A549 (cell line): ENCODE measurements at regions not wholly inside any gene's neighbourhood (a gene's known extent, or its start where the extent isn't known, plus 50 kb on each side); places are given as distances from the start of the nearest gene placed in this dataset.

ENCODE experiments used
- ATAC-seq, 2 experiments: fragments of 200-7000 bp in 1 of 2; fragments of >200 bp in 1 of 2; cut with Nextera tagmentation in 1 of 2; cut with Tn5 transposase in 1 of 2; 3 replicates each; pipeline versions ENCODE4 v1.8.0 to v1.9.1; 2018 to 2020; ENCODE audit warnings: mild to moderate bottlenecking in 1 of 2, moderate library complexity in 1 of 2
- CTCF ChIA-PET: fragments of 300-600 bp; sonication (Branson Sonifier 250); formaldehyde crosslinking; extraction: SDS; loops from one replicate; lab custom pipeline; 2021; ENCODE audit warnings: antibody characterized with exemption, inconsistent platforms; lab: Yijun Ruan, JAX
- POLR2A ChIA-PET: fragments of 350-600 bp; formaldehyde crosslinking; extraction: SDS; loops from one replicate; lab custom pipeline; 2021; ENCODE audit warnings: antibody characterized with exemption, inconsistent platforms; lab: Yijun Ruan, JAX
- DNase-seq, 2 experiments: peaks; one replicate each; pipeline versions ENCODE4 v3.0.0 to v3.0.0-alpha.2; 2011 to 2016; ENCODE audit warnings: low read depth in 1 of 2, low spot score in 1 of 2
- FAIRE-seq: peaks from 2 replicates; lab custom pipeline; 2011; peaks lifted over from hg19 to GRCh38; lab: Jason Lieb, UNC
- H3K27ac ChIP-seq, 2 experiments: fragments of >200 bp; sonication (Bioruptor Twin); formaldehyde crosslinking; 3 replicates each; pipeline ENCODE4 v1.5.1; 2016 to 2017
- H3K4me1 ChIP-seq: fragments of >200 bp; sonication (Bioruptor Twin); formaldehyde crosslinking; 3 replicates; pipeline ENCODE4 v1.6.1; 2016
- H3K4me2 ChIP-seq: fragments of >200 bp; sonication (Bioruptor Twin); formaldehyde crosslinking; 3 replicates; pipeline ENCODE4 v1.6.1; 2016
- H3K4me3 ChIP-seq: fragments of >200 bp; sonication (Bioruptor Twin); formaldehyde crosslinking; 3 replicates; pipeline ENCODE4 v1.5.1; 2016
- H3K9me3 ChIP-seq: fragments of >200 bp; sonication (Bioruptor Twin); formaldehyde crosslinking; 3 replicates; pipeline ENCODE4 v1.6.1; 2016
- CBX2 ChIP-seq: fragments of 200-600 bp; sonication (generic); IDR thresholded peaks from 2 replicates; pipeline ENCODE4 v1.6.1; 2016; ENCODE audit warnings: low read depth, mild to moderate bottlenecking, borderline replicate concordance
- CBX8 ChIP-seq: fragments of 200-600 bp; sonication (generic); IDR thresholded peaks from 2 replicates; pipeline ENCODE4 v1.6.1; 2016
- CHD4 ChIP-seq: fragments of 200-600 bp; sonication (generic); IDR thresholded peaks from 2 replicates; pipeline ENCODE4 v1.6.1; 2016; ENCODE audit warnings: antibody characterized with exemption, mild to moderate bottlenecking, borderline replicate concordance
- EHF ChIP-seq: fragments of 250-450 bp; sonication (Bioruptor Pico); IDR thresholded peaks from 2 replicates; pipeline ENCODE4 v1.5.0; 2020; ENCODE audit warnings: mild to moderate bottlenecking
- EHMT2 ChIP-seq: fragments of 200-600 bp; sonication (generic); IDR thresholded peaks from 2 replicates; pipeline ENCODE4 v1.6.1; 2016; ENCODE audit warnings: antibody characterized with exemption, low read depth, mild to moderate bottlenecking, moderate library complexity
- FOSB ChIP-seq: fragments of 250-450 bp; sonication (Bioruptor Pico); IDR thresholded peaks from 2 replicates; pipeline ENCODE4 v1.5.0; 2020; ENCODE audit warnings: mild to moderate bottlenecking, moderate library complexity
- FOSL2 ChIP-seq, 2 experiments: fragments of 450-650 bp in 1 of 2; fragments of >200 bp in 1 of 2; sonication (Bioruptor Twin) in 1 of 2; formaldehyde crosslinking; IDR thresholded peaks; 2 replicates each; pipeline versions ENCODE4 v1.5.0 to v1.6.1; 2016 to 2020; ENCODE audit warnings: mild to moderate bottlenecking in 1 of 2, moderate library complexity in 1 of 2
- HEYL ChIP-seq: fragments of 250-450 bp; sonication (Bioruptor Pico); IDR thresholded peaks from 2 replicates; pipeline ENCODE4 v1.8.0; 2021; ENCODE audit warnings: mild to moderate bottlenecking, moderate library complexity
- HOXA7 ChIP-seq: fragments of 250-450 bp; sonication (Bioruptor Pico); IDR thresholded peaks from 2 replicates; pipeline ENCODE4 v1.5.0; 2020; ENCODE audit warnings: mild to moderate bottlenecking, moderate library complexity
- HOXB13 ChIP-seq: fragments of 250-450 bp; sonication (Bioruptor Pico); IDR thresholded peaks from 2 replicates; pipeline ENCODE4 v1.5.0; 2020; ENCODE audit warnings: low read depth, mild to moderate bottlenecking, moderate library complexity
- JUNB ChIP-seq: fragments of >200 bp; sonication (Bioruptor Twin); formaldehyde crosslinking; IDR thresholded peaks from 2 replicates; pipeline ENCODE4 v1.6.1; 2016
- KDM5A ChIP-seq: fragments of 200-600 bp; sonication (generic); IDR thresholded peaks from 2 replicates; pipeline ENCODE4 v1.6.1; 2016; ENCODE audit warnings: antibody characterized with exemption, mild to moderate bottlenecking
- MYC ChIP-seq: IDR thresholded peaks from 2 replicates; pipeline ENCODE4 v1.6.1; 2012; ENCODE audit warnings: mild to moderate bottlenecking, inconsistent platforms, low read length, improper control_type of control experiment, borderline replicate concordance
- NR3C1 ChIP-seq: fragments of >200 bp; sonication (Bioruptor Twin); formaldehyde crosslinking; IDR thresholded peaks from 3 replicates; pipeline ENCODE4 v1.6.1; 2017
- PHF8 ChIP-seq: fragments of 200-600 bp; sonication (generic); IDR thresholded peaks from 2 replicates; pipeline ENCODE4 v1.6.1; 2016; ENCODE audit warnings: low read depth, mild to moderate bottlenecking, antibody characterized with exemption, moderate library complexity, borderline replicate concordance
- POLR2A ChIP-seq: IDR thresholded peaks from 2 replicates; pipeline ENCODE4 v1.6.1; 2012; ENCODE audit warnings: mild to moderate bottlenecking, low read length
- RARB ChIP-seq: fragments of 250-450 bp; sonication (Bioruptor Pico); IDR thresholded peaks from 2 replicates; pipeline ENCODE4 v1.8.0; 2021; ENCODE audit warnings: mild to moderate bottlenecking, moderate library complexity
- RCOR1 ChIP-seq: fragments of 150-350 bp; IDR thresholded peaks from 2 replicates; pipeline ENCODE4 v1.6.1; 2014; ENCODE audit warnings: antibody characterized with exemption, low read length, low read depth
- SREBF2 ChIP-seq: fragments of 450-650 bp; IDR thresholded peaks from 2 replicates; pipeline ENCODE4 v1.6.1; 2014; ENCODE audit warnings: mild to moderate bottlenecking, moderate library complexity
- TP53 ChIP-seq: fragments of 250-450 bp; sonication (Bioruptor Pico); IDR thresholded peaks from 2 replicates; pipeline ENCODE4 v1.5.0; 2021; ENCODE audit warnings: mild to moderate bottlenecking, moderate library complexity
- ZSCAN20 ChIP-seq: fragments of 250-450 bp; sonication (Bioruptor Pico); IDR thresholded peaks from 2 replicates; pipeline ENCODE4 v1.8.0; 2022; ENCODE audit warnings: mild to moderate bottlenecking, moderate library complexity
- WGBS: methylation state at CpG from one replicate; pipeline ENCODE4 v1.1.6; 2017; ENCODE audit errors: missing lambda C conversion rate; 5-methylcytosine and 5-hydroxymethylcytosine counted together
- TF ChIP-seq, protein P1 (sequence below): IDR thresholded peaks from 2 replicates; pipeline ENCODE4 v1.6.1; 2012

DNA sequence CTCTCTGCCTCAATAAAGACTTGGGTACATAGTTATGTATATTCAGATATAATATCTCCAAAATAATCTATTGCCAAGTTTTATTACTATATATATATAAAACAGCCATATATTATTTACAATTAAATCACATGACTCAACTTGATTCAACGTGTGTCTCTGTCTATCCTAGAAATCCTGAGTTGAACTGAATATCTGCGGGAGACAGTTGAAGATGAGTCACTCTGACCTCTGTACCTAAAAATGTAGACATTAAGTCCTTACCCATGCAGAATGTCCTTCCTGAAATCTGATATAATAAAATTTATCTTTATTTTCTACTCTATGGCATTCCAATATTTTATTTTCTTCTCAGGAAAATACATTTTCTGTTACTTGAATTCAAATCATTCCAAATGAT lies 218.2 kb upstream of the PRDM9 start:
- TF ChIP-seq KDM5A (no peak), NR3C1 (no peak), FOSL2 (IDR thresholded peaks at IDR 0.05) (no peak), FOSL2 (CRISPR knock-in tag; IDR thresholded peaks at IDR 0.05) (0 out of 2 replicates have a peak, but pooled peaks have one; percentile 13)
- no peak for DNase-seq
- Histone ChIP-seq H3K9me3 (no peaks in the 10 kb centered on the region), H3K4me3 (no peak overlapping the region), H3K4me2 (peak overlapping the region; percentile 10; the same call in 1 of the 3 replicates), H3K27ac (no peak overlapping the region), H3K4me1 (peaks cover 7% of the 10 kb centered on the region; the same call in 1 of the 3 replicates)
- no peak for ATAC-seq
- ChIA-PET POLR2A (no interaction called here), CTCF (no interaction called here)
- 13% methylated on average over 2 of the region's 2 CpGs for WGBS
- no peak for FAIRE-seq

DNA sequence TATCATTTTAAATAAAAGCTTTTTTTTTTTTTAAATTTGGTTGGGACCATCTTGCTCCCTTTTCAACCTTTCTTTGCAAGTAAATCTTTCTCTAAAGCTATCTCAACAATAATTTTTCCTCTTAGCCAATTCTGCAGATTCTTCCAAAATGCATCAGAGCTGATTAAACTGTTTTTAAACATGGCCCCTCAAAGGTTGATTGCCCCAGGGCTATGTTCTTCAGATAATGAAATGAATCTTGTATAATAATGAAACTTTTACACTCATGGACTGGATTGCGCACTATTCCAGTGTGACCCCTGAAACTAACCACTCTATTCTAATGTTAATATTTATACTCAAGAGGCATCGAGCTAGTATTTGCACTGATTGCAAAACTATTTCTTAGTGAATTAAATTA lies 222.8 kb upstream of the PRDM9 start:
- ATAC-seq (no peak), FAIRE-seq (no peak), DNase-seq (no peak)
- ChIA-PET POLR2A (no interaction called here), CTCF (no interaction called here)
- H3K4me3 ChIP-seq: no peak overlapping the region
- 46% methylated on average over 2 of the region's 2 CpGs for WGBS
- H3K4me1 ChIP-seq: peaks cover 7% of the 10 kb centered on the region; the same call in 1 of the 3 replicates
- no peak overlapping the region for H3K4me2 ChIP-seq
- H3K9me3 ChIP-seq: no peaks in the 10 kb centered on the region
- no peak for TF ChIP-seq FOSL2 (IDR thresholded peaks at IDR 0.05)
- TF ChIP-seq FOSL2 (CRISPR knock-in tag; IDR thresholded peaks at IDR 0.05): no peak
- no peak for TF ChIP-seq EHMT2
- TF ChIP-seq, protein P1, sequence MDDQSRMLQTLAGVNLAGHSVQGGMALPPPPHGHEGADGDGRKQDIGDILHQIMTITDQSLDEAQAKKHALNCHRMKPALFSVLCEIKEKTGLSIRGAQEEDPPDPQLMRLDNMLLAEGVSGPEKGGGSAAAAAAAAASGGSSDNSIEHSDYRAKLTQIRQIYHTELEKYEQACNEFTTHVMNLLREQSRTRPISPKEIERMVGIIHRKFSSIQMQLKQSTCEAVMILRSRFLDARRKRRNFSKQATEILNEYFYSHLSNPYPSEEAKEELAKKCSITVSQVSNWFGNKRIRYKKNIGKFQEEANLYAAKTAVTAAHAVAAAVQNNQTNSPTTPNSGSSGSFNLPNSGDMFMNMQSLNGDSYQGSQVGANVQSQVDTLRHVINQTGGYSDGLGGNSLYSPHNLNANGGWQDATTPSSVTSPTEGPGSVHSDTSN: no peak
- TF ChIP-seq CHD4: no peak
- TF ChIP-seq FOSB (CRISPR knock-in tag): no peak
- TF ChIP-seq SREBF2: no peak
- no peak for TF ChIP-seq CBX8
- TF ChIP-seq ZSCAN20 (CRISPR knock-in tag): no peak
- no peak for TF ChIP-seq HEYL (CRISPR knock-in tag)
- H3K27ac ChIP-seq: no peak overlapping the region

DNA sequence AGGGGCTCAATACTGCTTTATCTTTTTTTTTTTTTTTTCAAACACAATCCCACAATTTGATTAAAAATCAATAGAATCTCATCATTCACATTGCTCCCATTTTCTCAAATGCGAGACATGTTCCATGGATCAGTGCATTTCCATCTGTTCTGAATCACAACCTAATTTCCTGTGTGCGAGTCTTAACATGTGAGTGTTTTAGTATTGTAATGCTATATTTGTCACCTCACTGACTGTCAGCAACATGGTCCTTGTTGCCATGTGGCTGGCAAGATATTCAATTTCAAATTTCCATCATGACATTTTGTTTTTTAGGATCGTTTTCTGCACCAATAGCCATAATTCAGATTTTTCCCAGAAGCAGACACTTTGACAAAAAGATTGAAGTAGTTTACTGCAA lies 233.2 kb upstream of the PRDM9 start:
- ChIA-PET CTCF (no interaction called here), POLR2A (no interaction called here)
- H3K4me2 ChIP-seq: no peak overlapping the region
- H3K4me3 ChIP-seq: no peak overlapping the region
- ATAC-seq: no peak
- TF ChIP-seq RARB (CRISPR knock-in tag): no peak
- TF ChIP-seq HOXB13 (CRISPR knock-in tag): no peak
- TF ChIP-seq CBX2: no peak
- no peak for TF ChIP-seq MYC
- TF ChIP-seq FOSL2 (IDR thresholded peaks at IDR 0.05): no peak
- no peak for TF ChIP-seq FOSL2 (CRISPR knock-in tag; IDR thresholded peaks at IDR 0.05)
- TF ChIP-seq CBX8: no peak
- TF ChIP-seq EHF: no peak
- no peak for TF ChIP-seq CHD4
- TF ChIP-seq HOXA7: no peak
- no peak for TF ChIP-seq RCOR1
- no peak for TF ChIP-seq SREBF2
- TF ChIP-seq PHF8: no peak
- no peak for TF ChIP-seq POLR2A
- 0 out of 3 replicates have a peak, but pooled peaks cover 9% of the 10 kb centered on the region for H3K4me1 ChIP-seq
- no peak overlapping the region for H3K27ac ChIP-seq
- no peak for DNase-seq
- FAIRE-seq: no peak
- H3K9me3 ChIP-seq: no peaks in the 10 kb centered on the region
- 58% methylated on average over 3 of the region's 3 CpGs for WGBS

DNA sequence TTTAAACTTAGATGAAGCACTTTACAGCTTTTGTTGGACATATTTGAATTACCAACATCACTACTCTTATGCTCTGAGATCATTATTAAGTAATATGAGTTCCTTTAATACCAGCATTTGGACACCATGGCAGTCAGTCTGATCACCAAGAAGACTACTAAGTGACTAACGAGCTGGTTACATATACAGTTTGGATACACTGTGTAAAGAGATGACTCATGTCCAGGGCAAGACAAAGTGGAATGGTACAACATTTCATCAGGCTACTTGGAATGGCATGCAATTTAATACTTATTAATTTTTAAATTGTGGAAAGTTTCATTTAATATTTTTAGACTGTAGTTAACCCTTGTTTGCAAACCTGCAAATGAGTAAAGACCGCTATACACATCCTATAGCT lies 237.4 kb upstream of the PRDM9 start:
- POLR2A ChIA-PET: no interaction called here
- 31% methylated on average over 2 of the region's 2 CpGs for WGBS
- Histone ChIP-seq H3K4me1 (0 out of 3 replicates have a peak, but pooled peaks cover 9% of the 10 kb centered on the region), H3K9me3 (no peaks in the 10 kb centered on the region), H3K4me3 (no peak overlapping the region)
- CTCF ChIA-PET: no interaction called here
- no peak for FAIRE-seq
- TF ChIP-seq TP53 (CRISPR knock-in tag): no peak
- TF ChIP-seq JUNB: peak; percentile 34; the same call in 1 of the 2 replicates
- TF ChIP-seq FOSL2 (IDR thresholded peaks at IDR 0.05): no peak
- peak; percentile 60 for TF ChIP-seq FOSL2 (CRISPR knock-in tag; IDR thresholded peaks at IDR 0.05)
- TF ChIP-seq, all 56 proteins: peak for 2
- peak overlapping the region; percentile 16 for H3K4me2 ChIP-seq
- ATAC-seq (peak; percentile 76 to 89; a peak in 5 of 6 replicates), DNase-seq (peak; percentile 10 to 46)
- H3K27ac ChIP-seq: peak overlapping the region in 1 of 2 experiments; percentile 59; a peak in 2 of 6 replicates
